ENCODE measurements at regions not wholly inside any gene's neighbourhood (a gene's known extent, or its start where the extent isn't known, plus 50 kb on each side); places are given as distances from the start of the nearest gene placed in this dataset.

- TF ChIP-seq, protein P1, sequence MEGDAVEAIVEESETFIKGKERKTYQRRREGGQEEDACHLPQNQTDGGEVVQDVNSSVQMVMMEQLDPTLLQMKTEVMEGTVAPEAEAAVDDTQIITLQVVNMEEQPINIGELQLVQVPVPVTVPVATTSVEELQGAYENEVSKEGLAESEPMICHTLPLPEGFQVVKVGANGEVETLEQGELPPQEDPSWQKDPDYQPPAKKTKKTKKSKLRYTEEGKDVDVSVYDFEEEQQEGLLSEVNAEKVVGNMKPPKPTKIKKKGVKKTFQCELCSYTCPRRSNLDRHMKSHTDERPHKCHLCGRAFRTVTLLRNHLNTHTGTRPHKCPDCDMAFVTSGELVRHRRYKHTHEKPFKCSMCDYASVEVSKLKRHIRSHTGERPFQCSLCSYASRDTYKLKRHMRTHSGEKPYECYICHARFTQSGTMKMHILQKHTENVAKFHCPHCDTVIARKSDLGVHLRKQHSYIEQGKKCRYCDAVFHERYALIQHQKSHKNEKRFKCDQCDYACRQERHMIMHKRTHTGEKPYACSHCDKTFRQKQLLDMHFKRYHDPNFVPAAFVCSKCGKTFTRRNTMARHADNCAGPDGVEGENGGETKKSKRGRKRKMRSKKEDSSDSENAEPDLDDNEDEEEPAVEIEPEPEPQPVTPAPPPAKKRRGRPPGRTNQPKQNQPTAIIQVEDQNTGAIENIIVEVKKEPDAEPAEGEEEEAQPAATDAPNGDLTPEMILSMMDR (IDR thresholded peaks at IDR 0.05): no peak
- TF ChIP-seq EZH2 (IDR thresholded peaks at IDR 0.05; ENCODE audit: borderline replicate concordance, insufficient read depth, low read depth, low read length, poor library complexity, severe bottlenecking): no peak
These were observed 161.8 kb upstream of the ASCC3 start for GRCh38 chr6:101042966-101043365.

Data from B cell (primary cell).